ENCODE measurements at regions not wholly inside any gene's neighbourhood (a gene's known extent, or its start where the extent isn't known, plus 50 kb on each side); places are given as distances from the start of the nearest gene placed in this dataset.

- H3K4me1 ChIP-seq (ENCODE audit: control insufficient read depth, insufficient read depth, low read length, poor library complexity, severe bottlenecking) = no peaks in the 10 kb centered on the region
- H3K4me3 ChIP-seq (ENCODE audit: insufficient read depth, low read depth, low read length, poor library complexity, severe bottlenecking) = no peak overlapping the region
- DNase-seq = no peak
- H3K27ac ChIP-seq (ENCODE audit: insufficient read depth, low read length, poor library complexity, severe bottlenecking) = no peak overlapping the region
- no peaks in the 10 kb centered on the region for H3K9me3 ChIP-seq (ENCODE audit: control insufficient read depth, low read length)
- no peaks in the 10 kb centered on the region for H3K36me3 ChIP-seq (ENCODE audit: control insufficient read depth, insufficient read depth, low read length)
- H3K27me3 ChIP-seq (replicated peaks; ENCODE audit: control insufficient read depth, insufficient read depth, low read length, poor library complexity, severe bottlenecking) = no peaks in the 10 kb centered on the region
Measured at GRCh38 chr13:74620711-74621110, 486.5 kb upstream of the KLF12 start.

GRCh38 chr13:74620308-74620707, 486.1 kb upstream of the KLF12 start:
- Histone ChIP-seq H3K4me1 (ENCODE audit: control insufficient read depth, insufficient read depth, low read length, poor library complexity, severe bottlenecking) (no peaks in the 10 kb centered on the region), H3K27ac (ENCODE audit: insufficient read depth, low read length, poor library complexity, severe bottlenecking) (no peak overlapping the region), H3K36me3 (ENCODE audit: control insufficient read depth, insufficient read depth, low read length) (no peaks in the 10 kb centered on the region), H3K4me3 (ENCODE audit: insufficient read depth, low read depth, low read length, poor library complexity, severe bottlenecking) (no peak overlapping the region), H3K9me3 (ENCODE audit: control insufficient read depth, low read length) (no peaks in the 10 kb centered on the region), H3K27me3 (replicated peaks; ENCODE audit: control insufficient read depth, insufficient read depth, low read length, poor library complexity, severe bottlenecking) (no peaks in the 10 kb centered on the region)
- DNase-seq = no peak

GRCh38 chr13:74597526-74597925, 463.3 kb upstream of the KLF12 start:
- no peak overlapping the region for H3K27ac ChIP-seq (ENCODE audit: insufficient read depth, low read length, poor library complexity, severe bottlenecking)
- H3K4me3 ChIP-seq (ENCODE audit: insufficient read depth, low read depth, low read length, poor library complexity, severe bottlenecking) = no peak overlapping the region
- H3K27me3 ChIP-seq (replicated peaks; ENCODE audit: control insufficient read depth, insufficient read depth, low read length, poor library complexity, severe bottlenecking) = no peaks in the 10 kb centered on the region
- H3K36me3 ChIP-seq (ENCODE audit: control insufficient read depth, insufficient read depth, low read length) = no peaks in the 10 kb centered on the region
- H3K9me3 ChIP-seq (ENCODE audit: control insufficient read depth, low read length) = no peaks in the 10 kb centered on the region
- H3K4me1 ChIP-seq (ENCODE audit: control insufficient read depth, insufficient read depth, low read length, poor library complexity, severe bottlenecking) = no peaks in the 10 kb centered on the region
- no peak for DNase-seq

- no peak overlapping the region for H3K4me3 ChIP-seq (ENCODE audit: insufficient read depth, low read depth, low read length, poor library complexity, severe bottlenecking)
- no peaks in the 10 kb centered on the region for H3K4me1 ChIP-seq (ENCODE audit: control insufficient read depth, insufficient read depth, low read length, poor library complexity, severe bottlenecking)
- DNase-seq = no peak
- no peaks in the 10 kb centered on the region for H3K9me3 ChIP-seq (ENCODE audit: control insufficient read depth, low read length)
- H3K27ac ChIP-seq (ENCODE audit: insufficient read depth, low read length, poor library complexity, severe bottlenecking) = no peak overlapping the region
- no peaks in the 10 kb centered on the region for H3K27me3 ChIP-seq (replicated peaks; ENCODE audit: control insufficient read depth, insufficient read depth, low read length, poor library complexity, severe bottlenecking)
- no peaks in the 10 kb centered on the region for H3K36me3 ChIP-seq (ENCODE audit: control insufficient read depth, insufficient read depth, low read length)
Measured at GRCh38 chr13:74596691-74597090, 462.5 kb upstream of the KLF12 start.

GRCh38 chr13:74593688-74594087, 459.5 kb upstream of the KLF12 start:
- Histone ChIP-seq H3K27me3 (replicated peaks; ENCODE audit: control insufficient read depth, insufficient read depth, low read length, poor library complexity, severe bottlenecking) (no peaks in the 10 kb centered on the region), H3K9me3 (ENCODE audit: control insufficient read depth, low read length) (no peaks in the 10 kb centered on the region), H3K4me3 (ENCODE audit: insufficient read depth, low read depth, low read length, poor library complexity, severe bottlenecking) (no peak overlapping the region), H3K36me3 (ENCODE audit: control insufficient read depth, insufficient read depth, low read length) (no peaks in the 10 kb centered on the region), H3K27ac (ENCODE audit: insufficient read depth, low read length, poor library complexity, severe bottlenecking) (no peak overlapping the region), H3K4me1 (ENCODE audit: control insufficient read depth, insufficient read depth, low read length, poor library complexity, severe bottlenecking) (no peaks in the 10 kb centered on the region)
- DNase-seq = no peak

- Histone ChIP-seq H3K4me1 (ENCODE audit: control insufficient read depth, insufficient read depth, low read length, poor library complexity, severe bottlenecking) (no peaks in the 10 kb centered on the region), H3K4me3 (ENCODE audit: insufficient read depth, low read depth, low read length, poor library complexity, severe bottlenecking) (no peak overlapping the region), H3K9me3 (ENCODE audit: control insufficient read depth, low read length) (no peaks in the 10 kb centered on the region), H3K27ac (ENCODE audit: insufficient read depth, low read length, poor library complexity, severe bottlenecking) (no peak overlapping the region), H3K36me3 (ENCODE audit: control insufficient read depth, insufficient read depth, low read length) (no peaks in the 10 kb centered on the region), H3K27me3 (replicated peaks; ENCODE audit: control insufficient read depth, insufficient read depth, low read length, poor library complexity, severe bottlenecking) (no peaks in the 10 kb centered on the region)
- DNase-seq = no peak
Measured at GRCh38 chr13:74586847-74587246, 452.6 kb upstream of the KLF12 start.

- Histone ChIP-seq H3K9me3 (ENCODE audit: control insufficient read depth, low read length) (no peaks in the 10 kb centered on the region), H3K36me3 (ENCODE audit: control insufficient read depth, insufficient read depth, low read length) (no peaks in the 10 kb centered on the region), H3K27me3 (replicated peaks; ENCODE audit: control insufficient read depth, insufficient read depth, low read length, poor library complexity, severe bottlenecking) (peaks cover 9% of the 10 kb centered on the region), H3K27ac (ENCODE audit: insufficient read depth, low read length, poor library complexity, severe bottlenecking) (no peak overlapping the region), H3K4me1 (ENCODE audit: control insufficient read depth, insufficient read depth, low read length, poor library complexity, severe bottlenecking) (peaks cover 9% of the 10 kb centered on the region), H3K4me3 (ENCODE audit: insufficient read depth, low read depth, low read length, poor library complexity, severe bottlenecking) (no peak overlapping the region)
- no peak for DNase-seq
Measured at GRCh38 chr13:74576420-74576819, 442.2 kb upstream of the KLF12 start.

GRCh38 chr13:74575729-74576125, 441.5 kb upstream of the KLF12 start:
- no peak overlapping the region for H3K27ac ChIP-seq (ENCODE audit: insufficient read depth, low read length, poor library complexity, severe bottlenecking)
- H3K27me3 ChIP-seq (replicated peaks; ENCODE audit: control insufficient read depth, insufficient read depth, low read length, poor library complexity, severe bottlenecking) = peaks cover 9% of the 10 kb centered on the region
- H3K4me3 ChIP-seq (ENCODE audit: insufficient read depth, low read depth, low read length, poor library complexity, severe bottlenecking) = peak overlapping the region; percentile 36
- H3K4me1 ChIP-seq (ENCODE audit: control insufficient read depth, insufficient read depth, low read length, poor library complexity, severe bottlenecking) = peaks cover 9% of the 10 kb centered on the region
- peak in 2 of 3 donors; percentile 1 to 9 for DNase-seq
- H3K36me3 ChIP-seq (ENCODE audit: control insufficient read depth, insufficient read depth, low read length) = no peaks in the 10 kb centered on the region
- no peaks in the 10 kb centered on the region for H3K9me3 ChIP-seq (ENCODE audit: control insufficient read depth, low read length)

GRCh38 chr13:74574964-74575728, 440.9 kb upstream of the KLF12 start:
- peak overlapping the region; percentile 36 for H3K4me3 ChIP-seq (ENCODE audit: insufficient read depth, low read depth, low read length, poor library complexity, severe bottlenecking)
- peaks cover 9% of the 10 kb centered on the region for H3K27me3 ChIP-seq (replicated peaks; ENCODE audit: control insufficient read depth, insufficient read depth, low read length, poor library complexity, severe bottlenecking)
- H3K36me3 ChIP-seq (ENCODE audit: control insufficient read depth, insufficient read depth, low read length) = no peaks in the 10 kb centered on the region
- H3K9me3 ChIP-seq (ENCODE audit: control insufficient read depth, low read length) = no peaks in the 10 kb centered on the region
- peaks cover 9% of the 10 kb centered on the region for H3K4me1 ChIP-seq (ENCODE audit: control insufficient read depth, insufficient read depth, low read length, poor library complexity, severe bottlenecking)
- DNase-seq = no peak
- H3K27ac ChIP-seq (ENCODE audit: insufficient read depth, low read length, poor library complexity, severe bottlenecking) = no peak overlapping the region

- Histone ChIP-seq H3K27me3 (replicated peaks; ENCODE audit: control insufficient read depth, insufficient read depth, low read length, poor library complexity, severe bottlenecking) (peaks cover 9% of the 10 kb centered on the region), H3K9me3 (ENCODE audit: control insufficient read depth, low read length) (no peaks in the 10 kb centered on the region), H3K27ac (ENCODE audit: insufficient read depth, low read length, poor library complexity, severe bottlenecking) (no peak overlapping the region), H3K4me1 (ENCODE audit: control insufficient read depth, insufficient read depth, low read length, poor library complexity, severe bottlenecking) (peaks cover 9% of the 10 kb centered on the region), H3K36me3 (ENCODE audit: control insufficient read depth, insufficient read depth, low read length) (no peaks in the 10 kb centered on the region), H3K4me3 (ENCODE audit: insufficient read depth, low read depth, low read length, poor library complexity, severe bottlenecking) (no peak overlapping the region)
- DNase-seq = no peak
Measured at GRCh38 chr13:74573654-74574053, 439.4 kb upstream of the KLF12 start.
